Stimulated activated CD4-positive, alpha-beta T cell treated with anti-CD3 and anti-CD28 coated beads, Interleukin-12 subunit alpha, Interleukin-12 subunit beta, amount 100 ng/mL, for 4 hours (primary cell): ENCODE measurements at regions not wholly inside any gene's neighbourhood (a gene's known extent, or its start where the extent isn't known, plus 50 kb on each side); places are given as distances from the start of the nearest gene placed in this dataset.

Experiments used
- DNase-seq: peaks from one replicate; pipeline ENCODE4 v3.0.0-alpha.2; 2020

- no peak for DNase-seq
These were observed 396.4 kb downstream of the GRIA2 start for GRCh38 chr4:157616741-157617472.

- DNase-seq: no peak
These were observed 387.5 kb downstream of the GRIA2 start for GRCh38 chr4:157607996-157608395.

- DNase-seq: no peak
These were observed 380.1 kb downstream of the GRIA2 start for GRCh38 chr4:157600583-157600982.

GRCh38 chr4:157591245-157591644, 370.7 kb downstream of the GRIA2 start:
- DNase-seq: no peak

DNA sequence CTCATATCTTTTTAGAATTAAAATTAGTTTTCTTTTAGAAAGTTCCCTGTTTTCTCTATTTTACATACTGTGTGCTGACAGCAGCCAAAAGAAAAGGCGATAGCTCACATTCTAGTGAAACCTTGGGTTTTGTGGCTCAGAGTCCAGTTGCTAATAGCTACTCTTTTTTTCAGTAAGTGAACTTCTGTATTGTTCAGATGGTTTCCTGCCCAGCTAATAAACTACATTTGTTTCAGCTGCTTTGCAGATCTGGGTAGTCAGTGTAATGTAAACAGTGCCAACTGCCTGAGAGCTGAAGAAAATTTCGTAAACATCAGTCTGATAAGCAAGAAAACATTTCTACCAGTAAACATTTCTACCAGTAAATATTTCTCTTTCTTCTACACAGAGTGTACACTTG, 370.2 kb downstream of the GRIA2 start:
- DNase-seq: no peak

GRCh38 chr4:157587681-157588423, 367.3 kb downstream of the GRIA2 start:
- no peak for DNase-seq

GRCh38 chr4:157582141-157582540, 361.6 kb downstream of the GRIA2 start:
- no peak for DNase-seq

GRCh38 chr4:157576671-157577217, 356.2 kb downstream of the GRIA2 start:
- DNase-seq: no peak

- no peak for DNase-seq
These were observed 354.8 kb downstream of the GRIA2 start for GRCh38 chr4:157575339-157575738.

- DNase-seq: no peak
These were observed 354.1 kb downstream of the GRIA2 start for GRCh38 chr4:157574606-157575005.

- no peak for DNase-seq
These were observed 352.4 kb downstream of the GRIA2 start for GRCh38 chr4:157572951-157573350.

DNA sequence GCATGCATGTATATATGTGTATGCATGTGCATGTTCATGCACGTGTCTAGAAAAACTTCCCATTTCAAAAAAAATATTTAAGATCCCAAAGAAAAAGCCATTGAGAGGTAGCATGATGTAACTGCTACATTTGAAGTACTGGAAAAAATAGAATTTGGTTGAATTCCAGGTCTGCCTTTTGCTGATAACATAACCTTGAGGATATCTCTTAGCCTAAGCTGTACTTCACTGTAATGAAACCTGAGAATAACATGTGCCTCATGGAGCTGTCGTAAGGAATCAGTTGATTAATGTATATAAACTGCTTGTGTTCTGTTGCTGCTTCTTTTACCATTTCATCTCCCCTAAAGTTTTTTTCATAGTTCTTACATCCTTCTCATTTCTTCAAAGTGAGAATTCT, 351.8 kb downstream of the GRIA2 start:
- no peak for DNase-seq

GRCh38 chr4:157564771-157565170, 344.2 kb downstream of the GRIA2 start:
- DNase-seq: no peak

GRCh38 chr4:157564218-157564617, 343.7 kb downstream of the GRIA2 start:
- DNase-seq: no peak

DNA sequence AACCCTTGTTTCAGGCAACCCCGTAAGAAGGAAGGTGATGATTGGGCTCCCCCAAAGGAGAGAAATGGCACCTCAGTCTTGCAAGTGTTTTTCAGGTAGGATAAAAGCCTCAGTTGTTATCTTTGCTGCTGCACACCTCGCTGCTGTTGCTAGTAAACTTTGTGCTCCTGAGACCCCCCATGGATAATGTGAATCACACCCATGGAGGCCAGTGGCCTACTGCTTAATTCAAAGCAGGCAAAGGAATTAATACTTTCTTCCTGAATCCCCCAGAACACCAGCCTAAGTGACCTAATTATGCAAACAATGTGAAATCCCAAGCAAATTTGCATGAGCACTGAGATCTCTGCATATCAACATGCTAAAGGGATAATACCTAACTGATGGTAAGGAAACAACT, 337.5 kb downstream of the GRIA2 start:
- DNase-seq: no peak

- DNase-seq: no peak
These were observed 329.5 kb downstream of the GRIA2 start for GRCh38 chr4:157550028-157550427.

- DNase-seq: no peak
These were observed 307.4 kb downstream of the GRIA2 start for GRCh38 chr4:157527954-157528353.

- no peak for DNase-seq
These were observed 301.4 kb downstream of the GRIA2 start for GRCh38 chr4:157521906-157522305.

DNA sequence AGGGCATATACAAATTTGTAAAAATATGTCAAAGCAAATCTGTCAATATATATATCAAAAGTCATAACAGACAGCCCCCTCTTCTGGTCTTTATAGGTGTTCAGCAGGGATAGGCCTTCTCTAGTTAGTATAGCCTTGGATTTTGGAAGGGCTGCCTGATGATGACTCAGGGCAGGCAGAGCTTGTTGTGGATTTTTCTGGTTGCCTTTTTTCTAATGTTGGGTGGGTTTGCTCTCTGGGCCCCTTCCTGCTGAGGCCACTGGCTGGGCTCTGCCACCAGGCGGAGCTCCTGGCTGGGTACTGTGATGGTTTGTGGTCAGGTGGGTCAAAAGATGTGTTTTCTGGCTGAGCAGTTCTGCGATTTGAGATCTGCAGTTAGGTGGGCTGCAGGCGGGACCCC, 294.2 kb downstream of the GRIA2 start:
- DNase-seq: no peak

- DNase-seq: no peak
These were observed 288.8 kb downstream of the GRIA2 start for GRCh38 chr4:157509341-157509740.

GRCh38 chr4:157502656-157503055, 282.1 kb downstream of the GRIA2 start:
- no peak for DNase-seq

GRCh38 chr4:157459785-157460184, 239.3 kb downstream of the GRIA2 start:
- DNase-seq: no peak

- no peak for DNase-seq
These were observed 226.7 kb downstream of the GRIA2 start for GRCh38 chr4:157447195-157447594.

GRCh38 chr4:157444014-157444413, 223.5 kb downstream of the GRIA2 start:
- no peak for DNase-seq
